HG03520 (cell line): ENCODE measurements at regions not wholly inside any gene's neighbourhood (a gene's known extent, or its start where the extent isn't known, plus 50 kb on each side); places are given as distances from the start of the nearest gene placed in this dataset.

ENCODE experiments used
- ATAC-seq: cut with Tn5 transposase; IDR thresholded peaks from one replicate; pipeline ENCODE4 v1.9.1; 2021; ENCODE audit warnings: mild to moderate bottlenecking, moderate library complexity; ENCODE audit not compliant: unreplicated experiment

GRCh38 chr13:32960626-32961025 is 55.6 kb upstream of the KL start:
- ATAC-seq = no peak

GRCh38 chr13:32961724-32962123 is 54.5 kb upstream of the KL start:
- no peak for ATAC-seq

GRCh38 chr13:32962342-32962741 is 53.9 kb upstream of the KL start:
- ATAC-seq = no peak

GRCh38 chr13:32964987-32965386 is 51.2 kb upstream of the KL start:
- ATAC-seq = no peak
